DOHH2 (cell line): ENCODE measurements at regions not wholly inside any gene's neighbourhood (a gene's known extent, or its start where the extent isn't known, plus 50 kb on each side); places are given as distances from the start of the nearest gene placed in this dataset.

Experiments used
- H3F3A ChIP-seq: fragments of 200-600 bp; sonication (generic), shearing (Covaris generic); 2 replicates; pipeline ENCODE4 v1.6.0; 2016; ENCODE audit warnings: antibody characterized with exemption, mild to moderate bottlenecking; ENCODE audit not compliant: control insufficient read depth, insufficient read depth
- H3K27ac ChIP-seq: fragments of 200-600 bp; sonication (generic); 2 replicates; pipeline ENCODE4 v1.5.1; 2014; ENCODE audit warnings: low read depth, mild to moderate bottlenecking, low read length, moderate library complexity
- H3K27me3 ChIP-seq: fragments of 200-600 bp; sonication (generic); 2 replicates; pipeline ENCODE4 v1.6.1; 2014; ENCODE audit warnings: mild to moderate bottlenecking, low read length, mixed read lengths; ENCODE audit not compliant: control insufficient read depth
- H3K36me3 ChIP-seq: fragments of 200-600 bp; sonication (generic); 2 replicates; pipeline ENCODE4 v1.6.1; 2014; ENCODE audit warnings: mild to moderate bottlenecking, low read length, moderate library complexity, mixed read lengths; ENCODE audit not compliant: control insufficient read depth
- H3K4me1 ChIP-seq: fragments of 200-600 bp; sonication (generic); 2 replicates; pipeline ENCODE4 v1.6.1; 2014; ENCODE audit warnings: mild to moderate bottlenecking, low read length, mixed read lengths; ENCODE audit not compliant: control insufficient read depth
- H3K4me2 ChIP-seq: fragments of 200-600 bp; sonication (generic); 2 replicates; pipeline ENCODE4 v1.6.0; 2014; ENCODE audit warnings: mild to moderate bottlenecking, low read length, moderate library complexity
- H3K4me3 ChIP-seq: fragments of 200-600 bp; sonication (generic); 2 replicates; pipeline ENCODE4 v1.5.1; 2014; ENCODE audit warnings: mild to moderate bottlenecking, low read length, mixed read lengths
- H3K79me2 ChIP-seq: fragments of 200-600 bp; sonication (generic); 2 replicates; pipeline ENCODE4 v1.6.1; 2014; ENCODE audit warnings: mild to moderate bottlenecking, low read length, mixed read lengths; ENCODE audit not compliant: control insufficient read depth
- H3K9me2 ChIP-seq: fragments of 200-600 bp; sonication (generic); replicated peaks from 2 replicates; pipeline ENCODE4 v1.6.1; 2014; ENCODE audit warnings: mild to moderate bottlenecking, low read length, mixed read lengths; ENCODE audit not compliant: control insufficient read depth
- H3K9me3 ChIP-seq: fragments of 200-600 bp; sonication (generic); 2 replicates; pipeline ENCODE4 v1.6.1; 2014; ENCODE audit warnings: antibody characterized with exemption, low read length, mixed read lengths; ENCODE audit not compliant: control insufficient read depth, insufficient read depth
- H4K20me1 ChIP-seq: fragments of 200-600 bp; sonication (generic); 2 replicates; pipeline ENCODE4 v1.6.0; 2014; ENCODE audit warnings: low read depth, mild to moderate bottlenecking, antibody characterized with exemption, low read length, moderate library complexity; ENCODE audit not compliant: control insufficient read depth, insufficient read depth
- CTCF ChIP-seq: fragments of 200-600 bp; sonication (generic); IDR thresholded peaks from one replicate; pipeline ENCODE4 v1.5.1; 2014; ENCODE audit warnings: antibody characterized with exemption, mild to moderate bottlenecking, low read depth, low read length; ENCODE audit not compliant: poor library complexity, severe bottlenecking
- EZH2phosphoT487 ChIP-seq: fragments of 200-600 bp; sonication (generic); IDR thresholded peaks from 2 replicates; pipeline ENCODE4 v1.6.1; 2017; ENCODE audit warnings: borderline replicate concordance, mild to moderate bottlenecking, antibody characterized with exemption, low read length, moderate library complexity, mixed read lengths

GRCh38 chr2:167670588-167670987, 576.8 kb downstream of the STK39 start:
- Histone ChIP-seq H3K27me3 (no peaks in the 10 kb centered on the region), H4K20me1 (no peaks in the 10 kb centered on the region), H3K4me2 (no peak overlapping the region), H3K4me1 (no peaks in the 10 kb centered on the region), H3K27ac (no peak overlapping the region), H3K36me3 (no peaks in the 10 kb centered on the region), H3K79me2 (no peaks in the 10 kb centered on the region), H3K9me3 (peaks cover 3% of the 10 kb centered on the region; the same call in 1 of the 2 replicates), H3F3A (no peaks in the 10 kb centered on the region), H3K4me3 (no peak overlapping the region), H3K9me2 (no peaks in the 10 kb centered on the region)
- TF ChIP-seq EZH2phosphoT487: no peak
- TF ChIP-seq CTCF: no peak

GRCh38 chr2:167653131-167653530, 594.3 kb downstream of the STK39 start:
- no peaks in the 10 kb centered on the region for H3K4me1 ChIP-seq
- H3K4me2 ChIP-seq: no peak overlapping the region
- no peaks in the 10 kb centered on the region for H3K79me2 ChIP-seq

GRCh38 chr2:167652401-167652800, 595.0 kb downstream of the STK39 start:
- TF ChIP-seq EZH2phosphoT487 (no peak), CTCF (no peak)
- H3K9me2 ChIP-seq: no peaks in the 10 kb centered on the region
- H3K79me2 ChIP-seq: no peaks in the 10 kb centered on the region
- no peaks in the 10 kb centered on the region for H4K20me1 ChIP-seq
- no peak overlapping the region for H3K27ac ChIP-seq
- H3K4me1 ChIP-seq: no peaks in the 10 kb centered on the region
- no peaks in the 10 kb centered on the region for H3K9me3 ChIP-seq
- no peak overlapping the region for H3K4me2 ChIP-seq
- H3F3A ChIP-seq: no peaks in the 10 kb centered on the region
- H3K4me3 ChIP-seq: no peak overlapping the region
- no peaks in the 10 kb centered on the region for H3K36me3 ChIP-seq
- H3K27me3 ChIP-seq: no peaks in the 10 kb centered on the region

More at GRCh38 chr2:167653131-167653530, 594.3 kb downstream of the STK39 start:
- no peaks in the 10 kb centered on the region for H4K20me1 ChIP-seq
- no peaks in the 10 kb centered on the region for H3K9me3 ChIP-seq
- H3K27me3 ChIP-seq: no peaks in the 10 kb centered on the region
- no peaks in the 10 kb centered on the region for H3K36me3 ChIP-seq
- H3K9me2 ChIP-seq: no peaks in the 10 kb centered on the region
- H3F3A ChIP-seq: no peaks in the 10 kb centered on the region
- H3K4me3 ChIP-seq: no peak overlapping the region
- no peak for TF ChIP-seq CTCF
- no peak for TF ChIP-seq EZH2phosphoT487
- no peak overlapping the region for H3K27ac ChIP-seq
